NCI-H1436 treated with DMSO at 0.1 percent for 48 hours (cell line): ENCODE measurements at regions not wholly inside any gene's neighbourhood (a gene's known extent, or its start where the extent isn't known, plus 50 kb on each side); places are given as distances from the start of the nearest gene placed in this dataset.

Source experiments
- DNase-seq: peaks from one replicate; lab custom pipeline; 2025; lab: John Stamatoyannopoulos, UW

GRCh38 chr13:21757763-21758162 lies 86.9 kb downstream of the FGF9 start:
- DNase-seq = no peak

DNA sequence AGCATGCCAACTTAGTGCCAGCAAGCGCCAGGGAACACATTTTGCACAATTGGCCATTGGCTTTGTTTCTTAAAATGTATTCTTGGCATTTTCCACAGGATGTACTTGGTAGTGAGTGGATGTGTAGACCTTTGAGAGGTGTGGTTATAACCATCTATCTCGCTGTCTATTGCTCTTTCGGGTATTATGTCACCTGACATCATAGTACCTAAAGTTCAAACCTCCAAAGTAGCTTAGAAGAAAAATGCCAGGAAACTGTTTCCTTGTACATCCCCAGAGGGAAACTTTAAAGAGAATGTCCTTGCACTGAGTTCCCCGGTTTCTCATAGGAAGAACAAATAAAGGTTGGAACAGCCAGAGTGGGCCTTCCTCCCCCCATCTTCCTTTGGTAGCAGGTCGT lies 87.6 kb downstream of the FGF9 start:
- DNase-seq = no peak

GRCh38 chr13:21759463-21759862 lies 88.6 kb downstream of the FGF9 start:
- no peak for DNase-seq

- DNase-seq = no peak
These were observed 89.0 kb downstream of the FGF9 start for GRCh38 chr13:21759911-21760310.

DNA sequence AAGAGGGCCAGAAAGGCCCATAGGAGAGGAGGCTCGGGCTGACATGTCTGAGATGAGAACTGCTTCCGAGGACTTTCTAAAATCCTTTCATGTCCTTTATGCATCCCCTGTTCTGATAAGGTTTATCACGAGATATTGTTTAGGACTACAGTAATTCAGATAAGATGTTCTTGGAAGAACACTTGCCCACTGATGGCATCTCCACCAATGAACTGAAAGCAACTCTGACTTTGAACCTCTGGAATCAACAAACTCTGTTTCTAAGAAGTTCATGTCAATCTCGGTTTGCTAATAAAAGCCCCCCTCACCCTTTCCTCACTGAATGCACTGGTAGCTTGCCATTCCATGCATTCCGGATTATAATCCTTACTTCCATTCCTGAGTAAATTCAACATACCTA lies 90.9 kb downstream of the FGF9 start:
- no peak for DNase-seq

DNA sequence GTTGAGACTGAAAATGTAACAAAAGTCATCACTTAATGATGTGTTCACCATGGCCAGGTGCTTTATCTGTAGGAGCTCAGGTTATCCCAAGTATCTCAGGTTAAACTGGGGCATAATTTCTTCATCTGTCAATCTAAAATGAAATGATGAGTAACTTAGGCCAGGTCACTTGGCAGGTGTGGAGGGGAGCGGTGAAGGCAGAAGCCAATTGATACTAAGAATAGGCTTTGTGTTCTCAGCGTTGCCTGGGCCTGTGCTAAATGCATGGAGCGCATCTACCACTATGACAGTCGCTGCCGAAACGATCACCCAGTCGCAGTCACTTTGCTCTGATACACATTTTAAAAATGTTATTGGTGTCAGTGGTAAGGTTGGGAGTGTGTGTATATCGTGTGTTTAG lies 91.6 kb downstream of the FGF9 start:
- no peak for DNase-seq

DNA sequence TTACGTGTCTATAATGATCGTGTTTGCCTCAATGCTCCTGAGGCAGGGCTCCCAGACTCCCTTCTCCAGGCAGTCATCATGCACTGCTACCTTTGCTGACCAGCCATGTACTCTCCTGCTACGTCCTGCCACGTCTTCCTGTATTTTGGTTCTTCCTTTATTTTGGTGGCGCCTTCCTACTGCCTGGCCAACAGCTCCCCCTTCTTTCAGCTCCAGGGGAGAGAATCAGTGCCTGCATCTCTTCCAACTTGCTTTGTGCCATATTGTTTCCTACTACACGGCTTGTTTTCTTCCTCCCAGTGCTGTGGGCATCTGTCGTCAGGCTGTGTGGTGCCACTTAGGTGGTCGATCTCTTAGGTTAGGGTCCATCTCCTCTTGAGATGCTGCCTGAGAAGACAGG lies 96.2 kb downstream of the FGF9 start:
- no peak for DNase-seq

DNA sequence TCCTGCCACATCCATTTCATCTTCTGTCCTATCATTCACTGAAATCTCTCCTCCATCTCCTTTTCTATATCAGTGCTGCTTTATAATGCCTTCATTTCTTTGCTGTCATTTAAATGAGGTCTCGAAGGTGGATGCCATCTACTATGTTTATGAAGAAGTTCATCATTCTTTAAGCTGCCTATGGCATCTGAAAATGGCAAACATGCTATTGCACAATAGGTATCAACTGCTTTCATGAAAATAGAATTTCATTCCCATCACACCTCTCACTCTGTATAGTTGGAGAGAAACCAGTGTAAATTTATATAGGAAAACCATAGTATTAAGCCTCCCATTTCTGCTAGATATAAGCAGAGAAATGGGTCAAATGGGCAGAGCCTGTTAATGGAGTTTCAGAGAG lies 100.2 kb downstream of the FGF9 start:
- DNase-seq = no peak

DNA sequence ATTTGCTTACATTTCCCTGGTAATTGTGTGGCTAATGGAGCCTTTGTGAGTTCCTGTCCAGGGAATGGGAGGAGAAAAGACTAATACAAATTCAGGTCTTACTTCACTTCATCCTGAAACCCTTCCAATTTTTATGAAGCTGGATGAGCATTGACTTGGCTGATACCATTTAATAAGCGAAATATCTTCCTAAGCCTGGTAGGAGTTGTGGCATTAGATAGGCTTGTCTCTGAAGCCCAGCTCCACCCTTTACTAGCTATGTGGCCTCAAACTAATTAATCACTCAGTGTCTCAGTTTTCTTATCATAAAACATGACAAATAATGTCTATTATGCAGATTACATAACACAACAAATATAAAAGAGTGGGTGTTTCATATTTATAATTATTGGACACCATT lies 106.3 kb downstream of the FGF9 start:
- no peak for DNase-seq

DNA sequence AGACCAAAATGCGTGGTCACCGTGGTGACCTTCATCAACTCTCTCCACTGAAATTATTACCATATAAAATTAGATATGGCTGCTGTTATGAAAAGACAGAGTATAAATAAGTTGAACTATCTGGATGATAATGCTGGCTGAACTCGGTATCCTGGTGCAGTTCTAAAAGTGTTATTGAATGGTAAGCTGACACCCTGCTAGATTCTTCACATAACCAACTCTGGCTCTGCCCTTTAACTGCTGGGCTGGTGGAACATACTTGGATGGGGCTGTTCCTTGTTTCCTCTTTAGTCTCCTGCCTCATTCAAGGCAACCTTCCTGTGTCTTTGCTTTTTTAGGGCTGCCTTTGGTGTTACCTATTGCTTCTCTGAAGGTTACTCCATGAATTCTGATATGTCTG lies 106.9 kb downstream of the FGF9 start:
- no peak for DNase-seq

DNA sequence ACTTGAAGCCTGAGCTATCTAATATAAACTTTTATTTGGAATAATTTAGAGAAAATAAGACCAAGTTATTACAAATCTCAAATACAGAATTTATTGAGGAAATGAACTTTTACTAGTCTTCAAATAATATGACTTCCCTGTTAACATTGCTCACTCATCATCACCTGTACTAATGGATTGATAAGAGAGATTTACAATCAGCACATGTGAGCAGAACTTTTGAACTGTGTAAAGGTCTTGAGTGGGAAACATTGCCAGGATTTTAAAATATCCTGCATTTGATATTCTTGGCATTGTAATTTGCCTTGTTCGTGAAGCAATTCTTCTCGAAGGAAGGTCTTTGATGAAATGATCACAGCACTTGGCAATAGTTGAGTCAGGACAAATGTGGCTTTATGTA lies 111.9 kb downstream of the FGF9 start:
- DNase-seq = no peak

DNA sequence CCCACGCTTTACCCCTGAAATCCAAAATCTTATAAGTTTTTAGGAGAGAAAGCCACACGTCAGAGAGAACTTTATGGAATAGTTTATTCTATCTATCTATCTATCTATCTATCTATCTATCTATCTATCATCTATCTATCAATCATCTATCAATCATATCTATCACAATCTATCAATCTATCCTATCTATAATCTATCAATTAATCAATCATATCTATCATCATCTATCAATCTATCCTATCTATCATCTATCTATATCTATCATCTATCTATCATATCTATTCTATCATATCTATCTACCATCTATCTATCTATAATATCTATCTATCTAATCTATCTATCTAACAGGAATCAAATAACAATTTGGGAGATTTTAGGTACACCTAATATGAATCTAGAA lies 115.1 kb downstream of the FGF9 start:
- DNase-seq = no peak

DNA sequence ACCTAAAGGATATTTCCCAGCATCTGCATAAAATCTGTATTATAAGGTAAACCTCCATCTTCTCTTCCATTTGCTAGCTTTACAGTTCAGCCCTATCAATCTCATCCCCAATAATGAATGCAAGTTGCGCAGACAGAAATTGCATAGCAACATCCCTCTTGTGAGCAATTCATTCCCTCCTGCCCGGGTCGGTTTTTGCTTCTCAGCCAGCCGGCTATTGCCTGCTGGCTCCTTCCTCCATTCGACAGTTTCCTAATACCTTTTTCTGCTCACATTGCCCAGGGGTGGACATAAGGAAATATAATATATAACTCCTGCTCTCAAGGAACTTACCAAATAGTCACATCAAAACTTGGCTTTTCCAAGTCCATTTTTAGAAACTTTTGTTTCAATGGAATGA lies 125.2 kb downstream of the FGF9 start:
- no peak for DNase-seq

- DNase-seq = no peak
These were observed 126.1 kb downstream of the FGF9 start for GRCh38 chr13:21796775-21797514.

DNA sequence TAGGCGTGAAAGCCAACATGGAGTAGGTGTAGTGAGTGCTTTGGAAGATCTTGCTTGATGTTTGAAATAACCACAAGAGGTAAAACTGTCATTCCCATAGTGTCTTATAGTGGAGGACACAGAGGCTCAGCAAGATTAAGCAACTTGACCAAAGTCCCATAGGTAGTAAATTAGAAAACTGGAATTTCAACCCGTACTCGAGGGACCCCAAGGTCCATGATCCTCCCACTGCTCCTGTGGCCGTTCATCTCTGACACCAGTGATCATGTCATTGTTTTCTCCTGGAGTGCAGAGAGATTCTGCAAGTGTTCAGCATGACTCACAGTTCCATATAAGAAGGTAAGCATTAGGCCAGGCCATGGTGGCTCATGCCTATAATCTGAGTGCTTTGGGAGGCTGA lies 126.9 kb downstream of the FGF9 start:
- DNase-seq = no peak

DNA sequence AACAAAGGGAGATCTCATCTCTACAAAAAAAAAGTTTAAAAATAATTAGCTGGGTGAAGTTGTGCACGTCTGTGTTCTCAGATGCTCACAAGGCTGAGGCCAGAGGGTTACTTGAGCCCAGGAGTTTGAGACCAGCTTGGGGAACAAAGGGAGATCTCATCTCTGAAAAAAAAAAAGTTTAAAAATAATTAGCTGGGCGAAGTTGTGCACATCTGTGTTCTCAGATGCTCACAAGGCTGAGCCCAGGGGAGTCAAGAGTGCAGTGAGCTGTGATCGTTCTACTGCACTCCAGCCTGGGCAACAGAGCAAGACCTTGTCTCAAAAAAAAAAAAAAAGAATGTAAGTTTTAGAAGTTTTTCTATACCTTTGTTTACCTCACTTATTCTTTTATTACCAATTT lies 127.3 kb downstream of the FGF9 start:
- DNase-seq = no peak

GRCh38 chr13:21799671-21800070 lies 128.8 kb downstream of the FGF9 start:
- DNase-seq = no peak

- no peak for DNase-seq
These were observed 130.2 kb downstream of the FGF9 start for GRCh38 chr13:21800837-21801616.

DNA sequence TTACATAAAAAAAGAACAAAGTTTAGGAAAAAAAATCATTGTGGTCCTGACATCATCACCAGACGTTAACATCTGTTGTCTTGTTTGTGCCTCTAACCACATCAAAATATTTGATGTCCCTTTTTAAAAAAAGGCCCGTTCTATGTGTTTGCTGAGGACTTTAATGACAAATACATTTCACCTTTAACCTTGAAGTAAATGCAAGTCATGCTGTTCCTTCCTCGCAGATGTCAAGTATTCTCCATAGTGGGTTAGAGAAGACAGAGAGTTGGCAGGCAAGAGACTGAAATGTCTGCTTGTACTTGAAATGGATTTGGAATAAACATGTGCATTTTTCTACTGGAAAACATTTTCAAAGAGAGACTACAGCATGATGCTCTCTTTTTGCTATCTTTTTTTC lies 134.9 kb downstream of the FGF9 start:
- no peak for DNase-seq

- DNase-seq = no peak
These were observed 141.3 kb downstream of the FGF9 start for GRCh38 chr13:21812192-21812626.

GRCh38 chr13:21813110-21813509 lies 142.2 kb downstream of the FGF9 start:
- no peak for DNase-seq

DNA sequence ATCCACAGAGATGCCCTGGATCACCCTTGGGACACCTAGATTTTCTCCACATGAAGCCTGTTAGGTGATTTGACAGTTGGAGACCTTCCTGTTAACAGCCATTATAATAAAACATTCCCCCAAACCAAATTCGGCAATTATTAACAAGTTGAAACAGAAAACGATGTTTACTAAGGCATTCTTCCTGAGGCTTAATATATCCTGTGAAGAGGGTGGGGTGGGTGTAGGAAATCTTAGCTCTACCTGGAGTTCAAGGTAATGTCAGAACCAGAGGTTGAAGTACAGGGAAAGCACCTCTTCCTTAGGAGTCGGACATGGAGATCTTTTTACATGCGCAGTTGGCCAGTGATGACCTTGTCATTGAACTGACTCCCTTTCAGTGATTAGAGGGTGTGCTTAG lies 143.0 kb downstream of the FGF9 start:
- no peak for DNase-seq

DNA sequence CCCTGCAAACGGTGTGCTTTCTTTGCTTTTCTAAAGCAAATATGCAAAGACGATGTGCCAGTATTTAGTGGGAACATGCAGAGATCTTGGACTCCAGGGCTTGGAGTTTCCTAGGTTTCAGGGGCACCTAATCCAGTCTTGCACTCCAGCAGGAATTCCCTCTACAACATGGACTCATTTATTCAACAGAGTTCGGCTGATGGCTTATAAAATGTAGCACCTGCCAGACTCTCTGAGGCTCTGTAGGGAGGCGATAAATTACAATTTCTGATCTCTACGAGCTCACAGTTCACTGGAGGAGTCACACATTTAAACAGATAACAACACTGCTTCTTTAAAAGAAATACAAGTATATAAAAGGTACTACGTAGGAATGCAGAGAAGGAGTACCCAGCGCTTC lies 143.7 kb downstream of the FGF9 start:
- no peak for DNase-seq

DNA sequence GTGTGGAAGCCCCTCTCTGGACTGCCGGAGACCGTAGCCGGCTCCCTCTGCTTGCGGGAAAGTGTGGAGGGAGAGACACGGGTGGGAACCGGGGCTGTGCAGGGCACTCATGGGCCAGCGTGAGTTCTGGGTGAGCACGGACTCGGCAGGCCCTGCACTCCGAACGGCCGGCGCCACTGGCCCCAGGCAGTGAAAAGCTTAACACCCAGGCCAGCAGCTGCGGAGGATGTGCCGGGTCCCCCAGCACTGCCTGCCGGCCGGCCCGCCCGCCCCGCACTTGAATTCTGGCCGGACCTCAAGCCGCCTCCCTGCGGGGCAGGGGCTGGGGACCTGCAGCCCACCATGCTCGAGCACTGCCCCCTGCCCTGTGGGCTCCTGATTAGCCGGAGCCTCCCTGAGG lies 147.0 kb downstream of the FGF9 start:
- no peak for DNase-seq
